SHP77 treated with DMSO at 0.1 percent for 48 hours (cell line): ENCODE measurements at regions not wholly inside any gene's neighbourhood (a gene's known extent, or its start where the extent isn't known, plus 50 kb on each side); places are given as distances from the start of the nearest gene placed in this dataset.

Source experiments
- DNase-seq: peaks from one replicate; lab custom pipeline; 2025; lab: John Stamatoyannopoulos, UW

GRCh38 chr6:169994739-169995138 lies 243.3 kb downstream of the ERMARD start:
- no peak for DNase-seq

- no peak for DNase-seq
These were observed 242.5 kb downstream of the ERMARD start for GRCh38 chr6:169993861-169994481.

DNA sequence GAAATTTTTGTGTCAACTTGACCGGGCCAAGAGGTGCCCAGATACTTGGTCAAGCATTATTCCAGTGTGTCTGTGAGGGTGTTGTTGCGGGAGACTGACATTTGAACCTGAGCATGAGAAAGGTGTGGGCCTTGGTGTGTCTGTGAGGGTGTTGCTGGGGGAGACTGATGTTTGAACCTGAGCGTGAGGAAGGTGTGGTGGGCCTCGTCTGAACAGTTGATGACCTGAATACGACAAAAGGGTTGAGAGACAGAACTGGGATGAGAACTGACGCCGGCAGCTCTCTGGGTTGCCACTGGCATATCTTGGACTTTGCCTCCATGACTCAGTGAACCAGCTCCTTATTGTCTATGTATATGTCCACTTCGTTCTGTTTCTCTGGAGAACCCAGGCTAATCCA lies 240.5 kb downstream of the ERMARD start:
- DNase-seq, result no peak

- DNase-seq, result no peak
These were observed 239.6 kb downstream of the ERMARD start for GRCh38 chr6:169991031-169991390.

- no peak for DNase-seq
These were observed 238.9 kb downstream of the ERMARD start for GRCh38 chr6:169990095-169991030.

GRCh38 chr6:169989594-169989993 lies 238.2 kb downstream of the ERMARD start:
- no peak for DNase-seq

GRCh38 chr6:169988769-169989550 lies 237.5 kb downstream of the ERMARD start:
- DNase-seq, result no peak

- no peak for DNase-seq
These were observed 235.6 kb downstream of the ERMARD start for GRCh38 chr6:169986848-169987498.

DNA sequence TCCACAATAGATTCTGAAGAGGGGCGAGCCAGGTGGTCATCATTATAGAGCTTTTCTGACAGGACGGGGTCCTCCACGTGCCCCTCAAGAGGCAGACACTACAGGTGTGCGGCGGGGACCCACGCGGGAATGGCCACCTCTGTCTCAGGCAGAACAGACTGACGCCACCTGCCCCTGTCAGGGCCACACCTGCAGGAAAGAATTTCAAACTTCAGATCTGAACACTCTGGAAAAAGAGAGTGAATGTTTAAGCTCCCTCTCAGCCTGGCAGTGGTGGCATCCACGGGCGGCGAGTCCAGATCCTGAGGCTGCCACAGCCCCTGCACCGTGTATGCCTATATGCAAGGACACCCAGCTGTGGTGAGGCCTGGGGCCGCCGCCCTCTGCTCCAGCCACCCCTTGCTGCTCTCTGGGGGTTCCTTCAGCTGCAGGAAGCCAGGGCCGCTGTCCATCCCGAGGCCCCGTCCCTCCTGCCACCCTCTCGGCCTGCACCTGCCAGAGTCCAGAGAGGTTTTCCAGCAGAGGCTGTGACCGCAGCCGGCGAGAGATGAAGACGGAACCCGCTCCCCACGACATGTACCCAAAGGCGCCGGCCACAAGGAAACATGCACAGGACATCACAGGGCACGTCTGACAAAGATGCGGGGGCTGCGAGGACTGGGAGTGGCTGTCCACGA lies 234.9 kb downstream of the ERMARD start:
- DNase-seq, result no peak

GRCh38 chr6:169985121-169986015 lies 233.9 kb downstream of the ERMARD start:
- no peak for DNase-seq

GRCh38 chr6:169984181-169985120 lies 233.0 kb downstream of the ERMARD start:
- no peak for DNase-seq

DNA sequence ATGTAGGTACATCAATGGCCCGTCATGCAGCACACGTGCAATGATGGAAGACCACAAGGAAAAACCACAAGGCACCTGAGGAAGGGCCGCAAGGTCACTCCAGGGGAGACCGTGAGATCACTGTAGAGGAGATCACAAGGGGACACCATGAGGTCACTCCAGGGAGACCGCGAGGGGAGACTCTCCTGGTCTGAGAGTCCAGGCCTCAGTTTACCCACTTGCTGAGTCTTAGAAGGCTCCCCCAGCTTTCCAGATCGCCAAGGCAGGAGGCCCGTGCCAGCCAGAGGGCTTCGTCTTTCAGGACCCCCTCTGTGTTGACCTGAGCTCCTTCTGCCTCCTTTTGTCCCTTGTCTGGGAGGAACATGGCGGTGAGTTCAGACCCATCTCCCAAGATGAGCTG lies 232.2 kb downstream of the ERMARD start:
- DNase-seq, result no peak

- no peak for DNase-seq
These were observed 231.3 kb downstream of the ERMARD start for GRCh38 chr6:169982461-169983386.

- DNase-seq, result no peak
These were observed 230.5 kb downstream of the ERMARD start for GRCh38 chr6:169981969-169982368.

GRCh38 chr6:169981568-169981967 lies 230.1 kb downstream of the ERMARD start:
- no peak for DNase-seq

GRCh38 chr6:169980826-169981450 lies 229.5 kb downstream of the ERMARD start:
- no peak for DNase-seq

GRCh38 chr6:169979873-169980432 lies 228.5 kb downstream of the ERMARD start:
- no peak for DNase-seq
